Lower lobe of right lung (tissue), 2 donors: ENCODE measurements at regions not wholly inside any gene's neighbourhood (a gene's known extent, or its start where the extent isn't known, plus 50 kb on each side); places are given as distances from the start of the nearest gene placed in this dataset.

Experiments used
- ATAC-seq, 2 donors: fragments of 200-7000 bp; cut with Tn5 transposase; one replicate each; pipeline ENCODE4 v1.9.1; 2020 to 2022; ENCODE audit warnings: mild to moderate bottlenecking in 2 of 2, moderate library complexity in 2 of 2
- DNase-seq: peaks from one replicate; pipeline ENCODE4 v3.0.0-alpha.2; 2020
- H3K27ac ChIP-seq: fragments of 200-600 bp; one replicate; pipeline ENCODE4 v1.8.0; 2022
- H3K27me3 ChIP-seq: fragments of 200-600 bp; one replicate; pipeline ENCODE4 v1.8.0; 2022; ENCODE audit warnings: low read depth
- H3K36me3 ChIP-seq: fragments of 200-600 bp; one replicate; pipeline ENCODE4 v1.8.0; 2022; ENCODE audit warnings: mild to moderate bottlenecking
- H3K4me1 ChIP-seq: fragments of 200-600 bp; one replicate; pipeline ENCODE4 v1.8.0; 2022
- H3K4me3 ChIP-seq: fragments of 200-600 bp; one replicate; pipeline ENCODE4 v1.8.0; 2022; ENCODE audit warnings: mild to moderate bottlenecking
- H3K9me3 ChIP-seq: fragments of 200-600 bp; one replicate; pipeline ENCODE4 v1.8.0; 2022
- intact Hi-C: fragments of 100-400 bp; cut with DNase I; formaldehyde crosslinking; loops from one replicate; pipeline ENCODE4 v1.11.0; 2022
- TF ChIP-seq, protein P1 (sequence below): fragments of 200-600 bp; IDR thresholded peaks from one replicate; pipeline ENCODE4 v1.8.0; 2022; ENCODE audit warnings: antibody characterized with exemption, mild to moderate bottlenecking
- donor health status: DM: no; HTN: yes; CAD: no; lungs with severe emphysema.

DNA sequence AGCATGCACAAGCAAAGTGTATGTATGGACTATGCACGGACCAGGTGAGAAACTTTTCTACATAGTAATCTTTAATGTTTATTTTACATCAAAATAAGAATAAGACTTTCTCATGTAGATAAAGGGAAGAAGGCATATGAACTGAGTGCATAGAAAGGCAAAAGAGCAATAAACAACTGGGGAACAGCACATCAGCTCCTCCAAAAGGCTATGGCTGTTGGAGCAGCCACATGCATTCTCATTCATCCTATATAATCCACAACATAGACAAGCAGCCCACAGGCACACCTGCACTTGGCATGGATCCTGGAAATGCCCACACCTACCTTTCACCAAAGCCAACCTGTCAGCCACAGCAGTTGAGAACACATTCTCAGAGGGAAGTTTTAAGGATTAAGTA lies 586.9 kb upstream of the INTU start:
- H3K4me1 ChIP-seq, result no peaks in the 10 kb centered on the region
- TF ChIP-seq, protein P1, sequence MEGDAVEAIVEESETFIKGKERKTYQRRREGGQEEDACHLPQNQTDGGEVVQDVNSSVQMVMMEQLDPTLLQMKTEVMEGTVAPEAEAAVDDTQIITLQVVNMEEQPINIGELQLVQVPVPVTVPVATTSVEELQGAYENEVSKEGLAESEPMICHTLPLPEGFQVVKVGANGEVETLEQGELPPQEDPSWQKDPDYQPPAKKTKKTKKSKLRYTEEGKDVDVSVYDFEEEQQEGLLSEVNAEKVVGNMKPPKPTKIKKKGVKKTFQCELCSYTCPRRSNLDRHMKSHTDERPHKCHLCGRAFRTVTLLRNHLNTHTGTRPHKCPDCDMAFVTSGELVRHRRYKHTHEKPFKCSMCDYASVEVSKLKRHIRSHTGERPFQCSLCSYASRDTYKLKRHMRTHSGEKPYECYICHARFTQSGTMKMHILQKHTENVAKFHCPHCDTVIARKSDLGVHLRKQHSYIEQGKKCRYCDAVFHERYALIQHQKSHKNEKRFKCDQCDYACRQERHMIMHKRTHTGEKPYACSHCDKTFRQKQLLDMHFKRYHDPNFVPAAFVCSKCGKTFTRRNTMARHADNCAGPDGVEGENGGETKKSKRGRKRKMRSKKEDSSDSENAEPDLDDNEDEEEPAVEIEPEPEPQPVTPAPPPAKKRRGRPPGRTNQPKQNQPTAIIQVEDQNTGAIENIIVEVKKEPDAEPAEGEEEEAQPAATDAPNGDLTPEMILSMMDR, result no peak
- H3K27ac ChIP-seq, result no peak overlapping the region
- intact Hi-C loops, result no loop called here
- H3K36me3 ChIP-seq, result no peaks in the 10 kb centered on the region
- ATAC-seq (no peak), DNase-seq (no peak)
- H3K4me3 ChIP-seq, result no peak overlapping the region
- no peaks in the 10 kb centered on the region for H3K9me3 ChIP-seq
- no peaks in the 10 kb centered on the region for H3K27me3 ChIP-seq

DNA sequence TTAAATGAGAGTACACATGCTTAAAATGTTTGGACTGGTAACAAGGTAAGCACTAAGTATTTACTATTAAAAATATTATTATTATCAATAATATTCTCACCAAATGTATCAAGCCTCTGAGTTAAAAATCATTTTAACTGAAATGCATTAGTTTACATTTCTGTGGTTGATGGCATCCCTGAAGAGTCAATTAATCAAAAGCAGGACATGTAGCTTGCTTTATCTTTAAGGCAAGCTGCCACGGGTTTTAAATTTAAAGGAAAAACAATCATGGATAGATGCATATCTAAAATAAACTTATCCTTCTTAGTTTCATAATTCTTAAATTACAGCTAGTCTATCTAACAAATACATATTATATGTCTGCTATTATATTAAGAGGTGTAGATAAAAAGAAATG lies 584.8 kb upstream of the INTU start:
- DNase-seq, result no peak
- ATAC-seq, result no peak
- Histone ChIP-seq H3K4me3 (no peak overlapping the region), H3K27me3 (no peaks in the 10 kb centered on the region), H3K4me1 (no peaks in the 10 kb centered on the region), H3K27ac (no peak overlapping the region), H3K36me3 (no peaks in the 10 kb centered on the region), H3K9me3 (no peaks in the 10 kb centered on the region)
- intact Hi-C loops, result no loop called here
- TF ChIP-seq, protein P1, result no peak

DNA sequence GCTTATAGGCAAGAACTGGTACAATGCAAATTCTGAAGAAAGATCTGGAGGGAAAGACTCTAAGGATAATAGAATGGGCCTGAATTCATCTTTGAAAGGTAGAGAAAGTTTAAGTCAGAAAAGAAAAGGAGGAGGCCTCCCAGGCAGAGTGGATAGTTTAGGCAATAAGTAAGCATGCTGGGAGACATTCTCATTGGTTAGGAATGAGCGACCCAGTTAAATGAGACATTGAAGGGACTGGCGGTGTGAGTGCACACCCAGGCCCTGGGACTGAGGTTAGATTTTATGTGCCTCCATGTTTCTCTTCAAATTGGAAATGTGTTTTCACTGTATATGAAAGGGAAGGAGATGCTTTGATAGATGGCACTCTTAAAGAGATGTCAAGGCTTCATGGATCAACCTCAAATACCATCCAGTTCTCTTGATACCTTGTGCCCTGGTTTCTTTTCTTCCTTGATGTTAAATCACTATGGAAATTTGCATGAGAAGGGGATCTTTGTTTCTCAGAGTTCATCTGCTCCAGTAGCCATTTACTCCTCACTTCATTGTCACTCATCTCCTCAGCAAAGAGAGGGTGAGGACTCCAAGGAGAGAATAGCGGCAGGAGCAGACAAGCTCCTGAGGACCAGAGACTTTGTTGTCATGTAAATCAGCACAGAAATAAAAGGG lies 584.2 kb upstream of the INTU start:
- no peak for ATAC-seq
- Histone ChIP-seq H3K36me3 (no peaks in the 10 kb centered on the region), H3K4me1 (no peaks in the 10 kb centered on the region), H3K9me3 (no peaks in the 10 kb centered on the region), H3K27me3 (no peaks in the 10 kb centered on the region), H3K4me3 (no peak overlapping the region), H3K27ac (no peak overlapping the region)
- TF ChIP-seq, protein P1, result no peak
- intact Hi-C loops, result no loop called here
- no peak for DNase-seq

DNA sequence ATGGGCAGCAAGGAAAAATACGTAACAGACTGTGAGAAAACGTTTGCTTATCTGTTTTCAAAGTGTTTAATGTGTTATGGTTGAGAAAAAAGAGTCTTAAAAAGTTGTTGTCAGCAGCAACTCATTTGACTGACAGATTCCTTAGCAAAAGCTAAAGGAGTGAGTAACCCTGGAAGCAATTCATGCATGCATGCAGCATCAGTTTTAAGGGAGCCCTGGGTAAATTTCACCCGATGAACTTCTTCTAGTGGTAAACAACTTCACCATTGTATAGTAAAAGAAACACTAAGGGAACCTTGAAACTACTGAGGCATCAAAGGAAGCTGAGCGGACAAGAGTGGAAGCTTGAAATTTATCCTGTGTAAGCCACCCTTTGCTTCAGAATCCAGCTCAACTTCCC lies 583.2 kb upstream of the INTU start:
- Histone ChIP-seq H3K36me3 (no peaks in the 10 kb centered on the region), H3K27me3 (no peaks in the 10 kb centered on the region), H3K27ac (no peak overlapping the region), H3K4me1 (no peaks in the 10 kb centered on the region), H3K4me3 (no peak overlapping the region), H3K9me3 (no peaks in the 10 kb centered on the region)
- intact Hi-C loops, result no loop called here
- TF ChIP-seq, protein P1, result no peak
- no peak for ATAC-seq
- DNase-seq, result no peak

DNA sequence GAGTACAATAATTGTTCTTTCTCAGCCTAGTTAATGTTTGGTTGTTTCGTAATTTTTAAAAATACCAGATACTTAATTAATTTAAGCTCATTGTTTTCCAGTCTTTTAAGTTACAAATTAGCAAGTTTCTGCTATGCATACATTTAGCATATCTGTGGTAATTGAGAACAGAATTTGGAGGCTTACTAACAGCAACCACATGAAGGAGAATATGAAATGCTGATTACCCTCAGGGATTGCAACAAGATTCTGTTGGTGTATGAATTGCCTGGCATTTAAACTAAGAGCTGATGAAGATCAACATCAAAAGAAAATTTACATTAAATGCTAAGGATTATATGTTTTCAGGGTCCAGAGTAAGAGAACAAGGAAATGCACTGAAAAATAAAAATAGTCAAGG lies 580.0 kb upstream of the INTU start:
- no peak overlapping the region for H3K4me3 ChIP-seq
- TF ChIP-seq, protein P1, result no peak
- no peak overlapping the region for H3K27ac ChIP-seq
- no peaks in the 10 kb centered on the region for H3K4me1 ChIP-seq
- no peaks in the 10 kb centered on the region for H3K27me3 ChIP-seq
- DNase-seq (no peak), ATAC-seq (no peak)
- intact Hi-C loops, result no loop called here
- peaks cover 9% of the 10 kb centered on the region for H3K9me3 ChIP-seq
- H3K36me3 ChIP-seq, result no peaks in the 10 kb centered on the region

DNA sequence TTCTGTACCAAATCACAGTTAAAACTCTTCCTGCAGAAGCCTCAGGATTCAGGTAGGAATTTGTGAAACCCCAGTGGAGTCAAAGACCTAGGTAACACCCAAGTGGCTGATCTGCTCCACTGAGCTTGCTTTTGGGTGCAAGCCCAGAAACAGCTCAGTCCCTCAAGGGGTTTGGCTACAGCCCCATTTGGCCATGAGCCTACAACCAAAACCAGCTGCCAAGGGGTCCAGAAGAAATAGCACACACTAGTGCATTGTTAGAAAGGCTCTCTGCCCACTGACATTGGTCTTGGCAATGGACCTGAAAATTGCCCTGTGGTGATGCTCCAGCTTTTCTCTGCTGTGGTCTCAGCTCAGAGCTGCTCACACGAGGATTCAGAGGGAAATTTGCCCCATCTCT lies 577.4 kb upstream of the INTU start:
- no peak for DNase-seq

More for the DNA sequence above, 577.4 kb upstream of the INTU start:
- TF ChIP-seq, protein P1, result no peak
- Histone ChIP-seq H3K27ac (no peak overlapping the region), H3K27me3 (no peaks in the 10 kb centered on the region), H3K4me1 (no peaks in the 10 kb centered on the region), H3K4me3 (no peak overlapping the region), H3K36me3 (no peaks in the 10 kb centered on the region), H3K9me3 (peaks cover 9% of the 10 kb centered on the region)
- ATAC-seq, result no peak
- intact Hi-C loops, result no loop called here
